Activated T-cell treated with anti-CD3 and anti-CD28 coated beads, Interleukin-2, amount 50 U/mL, for 1 hour (primary cell): ENCODE measurements at regions not wholly inside any gene's neighbourhood (a gene's known extent, or its start where the extent isn't known, plus 50 kb on each side); places are given as distances from the start of the nearest gene placed in this dataset.
A peak's percentile ranks its signal among the peaks of the same experiment; 100 is the strongest.
"Not testable (repeated sequence)": the region's sequence is repeated elsewhere in the genome, so short reads cannot be mapped to it uniquely, and the experiment has no call there.

ENCODE experiments used
- DNase-seq: peaks from one replicate; pipeline ENCODE4 v3.0.0-alpha.2; 2020

DNA sequence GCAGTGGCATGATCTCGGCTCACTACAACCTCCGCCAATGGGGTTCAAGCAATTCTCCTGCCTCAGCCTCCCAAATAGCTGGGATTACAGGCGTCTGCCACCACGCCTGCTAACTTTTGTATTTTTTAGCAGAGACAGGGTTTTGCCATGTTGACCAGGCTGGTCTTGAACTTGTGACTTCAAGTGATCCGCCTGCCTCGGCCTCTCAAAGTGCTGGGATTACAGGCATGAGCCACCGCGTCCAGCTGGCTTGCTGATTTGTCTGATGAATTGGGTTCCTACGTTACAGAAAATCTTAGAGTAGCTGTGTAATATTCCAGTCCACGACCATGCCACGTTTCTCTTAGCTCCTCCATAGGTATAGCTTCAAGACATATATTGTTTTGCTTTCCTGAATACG, 102.6 kb upstream of the OTOS start:
- not testable (repeated sequence) for DNase-seq

DNA sequence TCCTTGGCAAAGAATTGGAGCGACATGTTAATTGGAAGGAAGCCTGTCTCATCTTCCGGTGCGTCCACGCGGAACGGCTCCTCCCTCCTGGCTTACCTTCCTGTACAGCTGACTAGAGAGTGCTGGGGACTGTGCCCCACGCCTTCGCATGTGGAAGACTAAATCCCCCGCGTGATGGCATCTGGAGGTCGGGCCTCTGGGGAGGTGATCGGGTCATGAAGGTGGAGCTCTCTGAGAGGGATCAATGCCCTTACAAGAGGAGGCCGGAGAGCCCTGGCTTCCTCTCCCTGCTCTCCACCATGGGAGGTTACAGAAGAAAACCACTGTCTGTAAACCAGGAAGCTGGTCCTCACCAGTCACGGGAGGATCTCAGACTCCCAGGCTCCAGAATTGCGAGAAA, 104.1 kb upstream of the OTOS start:
- DNase-seq: no peak

DNA sequence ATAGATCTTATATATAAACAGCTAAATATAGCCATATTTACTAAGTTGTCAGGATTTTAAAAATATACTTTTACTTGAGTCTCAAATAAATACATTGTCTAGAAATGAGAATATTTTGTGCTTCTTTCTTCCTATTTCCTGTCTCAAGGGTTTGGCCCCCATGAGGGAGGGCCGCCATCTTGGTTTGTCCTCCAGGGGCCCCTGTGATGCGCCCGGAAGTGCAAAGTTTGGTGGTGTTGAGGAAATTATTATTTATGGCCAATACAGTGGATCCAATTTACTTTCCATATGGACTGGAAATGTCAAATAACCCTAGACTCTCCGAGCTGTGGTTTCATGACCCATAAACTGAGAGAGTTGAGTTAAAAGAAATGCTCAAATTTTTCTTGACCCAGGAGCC, 104.7 kb upstream of the OTOS start:
- DNase-seq: no peak

DNA sequence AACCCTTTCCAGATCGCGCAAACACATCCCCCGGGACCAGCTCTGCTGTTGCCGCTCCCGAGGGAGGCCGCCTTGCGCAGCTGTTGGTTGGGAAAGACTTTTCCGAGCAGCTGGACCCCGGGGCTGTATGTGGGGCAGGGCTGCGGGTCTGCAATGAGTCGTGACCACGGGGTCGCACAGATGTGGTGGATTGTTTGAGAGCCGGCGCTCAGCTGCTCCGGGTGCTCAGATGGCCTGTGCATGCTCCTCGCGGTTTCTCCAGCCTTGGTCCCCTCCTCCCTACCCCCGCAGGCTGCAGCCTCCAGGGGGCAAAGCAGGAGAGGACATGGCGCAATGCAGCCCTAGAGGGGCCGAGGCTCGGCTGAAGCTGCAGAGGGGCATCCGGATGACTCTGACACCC, 105.2 kb upstream of the OTOS start:
- DNase-seq: peak; percentile 7

DNA sequence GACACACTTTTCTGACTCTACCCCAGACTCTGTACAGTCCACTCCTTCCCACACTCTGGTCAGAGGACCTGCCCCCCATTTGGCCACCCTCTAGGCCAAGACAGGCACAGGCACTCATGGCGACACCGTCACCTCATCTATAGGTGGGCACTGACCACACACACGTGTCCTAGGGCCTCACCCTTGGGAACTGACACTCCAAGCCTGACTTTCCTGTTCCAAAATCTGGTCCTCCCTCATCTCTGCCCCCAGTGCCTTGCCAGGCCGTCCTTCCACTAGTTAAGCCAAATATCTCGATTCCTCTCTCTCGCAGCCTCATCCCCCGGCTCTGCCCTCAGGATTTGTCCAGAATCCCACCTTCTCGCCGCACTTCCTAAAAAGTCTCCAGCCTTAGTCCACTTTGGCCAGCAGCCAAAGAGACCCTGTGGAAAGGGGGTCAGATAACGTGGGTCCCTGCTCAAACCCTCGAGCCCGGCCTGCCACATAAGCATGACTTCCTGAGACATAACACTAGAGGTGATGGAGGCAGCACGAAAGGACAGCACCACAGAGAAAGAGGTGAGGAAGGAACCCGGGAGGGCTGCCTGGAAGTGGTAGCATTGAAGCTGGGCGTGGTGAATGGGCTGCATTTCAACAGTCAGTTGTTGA, 105.8 kb upstream of the OTOS start:
- no peak for DNase-seq

DNA sequence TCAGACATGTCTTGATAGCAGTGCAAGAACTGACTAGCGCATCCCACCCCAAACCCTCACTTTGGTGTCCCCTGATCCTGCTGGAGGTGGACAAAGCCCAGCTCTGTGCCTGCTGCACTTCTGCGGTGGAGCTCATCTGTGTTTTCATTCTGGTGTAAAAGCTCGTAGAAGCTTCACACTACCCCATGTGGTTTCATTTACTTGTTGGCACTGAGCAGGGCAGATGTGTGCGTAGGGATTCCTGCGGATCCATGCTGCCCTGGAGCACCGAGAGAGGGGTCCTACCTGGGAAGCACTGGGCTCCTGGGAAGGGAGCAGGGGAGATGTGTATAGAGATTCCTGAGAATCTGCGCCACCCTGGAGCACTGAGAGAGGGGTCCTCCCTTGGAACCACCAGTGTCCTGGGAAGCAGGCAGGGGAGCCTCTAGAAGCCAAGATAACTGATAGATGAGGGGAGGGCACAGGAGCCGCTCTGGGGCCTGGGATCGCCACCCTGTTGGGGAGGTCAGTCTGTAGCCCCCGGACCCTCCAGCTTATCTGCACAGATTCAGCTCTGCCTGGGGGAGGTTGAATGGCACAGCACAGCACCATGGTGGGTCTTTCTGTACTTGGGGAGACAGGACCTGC, 106.9 kb upstream of the OTOS start:
- no peak for DNase-seq

DNA sequence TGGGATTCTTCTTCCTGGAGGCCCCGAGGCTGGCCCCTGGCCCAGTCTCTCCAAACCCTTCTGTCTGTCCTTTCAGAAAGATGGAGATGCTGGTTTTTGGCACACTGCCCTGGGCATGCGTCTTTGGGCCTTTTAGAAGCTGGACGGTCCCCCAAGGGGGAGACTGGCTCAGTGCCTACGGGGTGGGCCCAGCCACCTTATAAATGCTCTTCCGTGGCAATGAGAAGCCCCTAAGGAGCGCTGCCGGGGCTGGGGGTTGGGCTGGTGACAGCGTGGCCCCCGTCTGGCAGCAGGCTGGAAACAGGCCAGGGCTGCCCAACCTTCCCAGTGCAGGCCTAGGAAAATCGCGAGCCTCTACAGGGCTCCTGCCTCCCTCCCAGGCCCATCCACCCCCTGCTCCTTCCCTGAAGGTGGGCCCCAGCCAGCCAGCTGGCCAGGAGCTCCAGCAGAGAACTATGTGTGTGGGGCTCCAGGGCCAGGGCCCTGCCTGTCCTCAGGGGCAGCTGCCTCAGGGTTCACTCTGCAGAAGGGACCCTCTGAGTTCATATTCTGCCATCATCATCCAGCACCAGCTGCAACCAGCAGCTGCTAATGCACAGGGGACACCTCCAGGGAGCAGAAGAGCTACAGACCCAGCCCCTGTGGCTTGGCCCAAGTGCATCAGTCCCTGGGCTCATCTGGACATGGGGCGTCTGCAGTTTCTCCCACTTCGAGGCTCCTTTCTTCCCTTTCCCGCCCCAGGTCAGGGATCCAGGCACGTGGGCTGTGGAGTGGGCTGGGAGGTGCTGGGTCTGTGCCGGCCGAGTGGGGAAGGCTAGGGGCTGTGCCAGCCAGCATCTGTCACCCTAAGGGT, 107.6 kb upstream of the OTOS start:
- peak; percentile 13 for DNase-seq

DNA sequence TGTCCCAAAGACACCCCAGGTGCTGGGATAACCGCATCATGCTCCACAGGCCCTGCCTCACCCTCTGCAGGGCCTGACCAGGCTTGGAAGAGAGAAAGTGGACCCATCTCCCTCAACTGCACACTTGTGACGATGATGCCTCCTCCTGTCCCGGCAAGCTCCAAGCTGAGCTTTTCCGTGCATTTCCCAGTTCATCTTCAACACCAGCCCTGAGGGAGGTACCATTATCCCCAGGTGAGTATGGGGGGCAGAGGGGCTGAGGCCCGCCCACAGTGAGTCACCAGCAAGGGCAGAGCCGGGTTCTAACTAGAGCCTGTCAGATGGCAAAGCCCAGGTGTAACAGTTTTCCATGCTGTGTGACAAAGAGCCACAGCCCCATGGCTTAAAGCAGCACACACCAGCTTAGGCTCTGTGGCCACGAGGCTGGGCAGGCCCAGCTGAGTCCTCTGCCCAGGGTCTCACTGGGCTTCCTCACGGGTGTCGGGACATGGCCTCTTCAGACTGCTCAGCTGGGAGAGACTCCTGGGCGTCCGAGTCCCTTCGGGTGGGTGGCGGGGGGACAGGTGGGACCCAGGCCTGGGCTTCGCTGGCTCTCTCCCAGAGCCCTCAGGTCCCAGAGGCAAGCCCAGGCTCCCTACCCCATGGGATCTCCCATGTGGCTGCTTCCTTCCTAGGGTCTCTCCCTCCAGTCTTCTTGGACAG, 108.4 kb upstream of the OTOS start:
- peak; percentile 2 for DNase-seq

DNA sequence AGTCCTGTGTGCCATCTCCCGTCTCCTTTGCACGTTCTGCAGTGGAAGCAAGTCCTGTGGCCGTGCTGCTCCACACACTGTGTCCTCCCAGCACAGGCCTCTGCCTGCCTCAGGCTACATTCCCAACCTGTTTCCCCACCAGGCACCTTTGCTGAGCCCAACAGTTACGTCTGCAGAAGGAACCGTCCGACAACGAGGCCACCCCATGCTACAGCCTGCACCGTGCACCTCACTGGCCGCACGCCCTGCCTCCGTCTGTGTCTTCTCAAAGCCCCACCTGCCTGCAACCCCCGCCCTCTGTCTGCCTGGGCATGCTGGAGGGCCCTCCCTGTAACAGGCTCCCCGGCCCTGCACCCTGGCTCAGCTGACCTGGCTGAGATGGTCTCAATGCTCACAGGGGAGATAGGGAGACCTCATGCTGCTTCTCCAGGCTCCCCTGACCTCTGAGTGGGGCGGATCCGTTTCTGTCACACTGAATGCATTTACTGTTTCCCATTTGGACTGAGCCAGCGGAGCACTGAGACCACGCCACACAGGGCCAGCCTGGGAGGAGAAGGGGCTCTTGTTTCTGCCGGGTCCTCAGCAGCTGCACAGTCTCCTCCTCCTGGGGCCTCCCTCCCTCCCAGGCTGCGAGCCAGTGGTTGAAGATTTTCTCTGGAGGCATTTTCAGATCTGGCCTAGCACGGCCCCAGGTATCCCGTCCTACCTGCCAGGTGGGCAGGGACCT, 109.1 kb upstream of the OTOS start:
- peak; percentile 12 for DNase-seq

DNA sequence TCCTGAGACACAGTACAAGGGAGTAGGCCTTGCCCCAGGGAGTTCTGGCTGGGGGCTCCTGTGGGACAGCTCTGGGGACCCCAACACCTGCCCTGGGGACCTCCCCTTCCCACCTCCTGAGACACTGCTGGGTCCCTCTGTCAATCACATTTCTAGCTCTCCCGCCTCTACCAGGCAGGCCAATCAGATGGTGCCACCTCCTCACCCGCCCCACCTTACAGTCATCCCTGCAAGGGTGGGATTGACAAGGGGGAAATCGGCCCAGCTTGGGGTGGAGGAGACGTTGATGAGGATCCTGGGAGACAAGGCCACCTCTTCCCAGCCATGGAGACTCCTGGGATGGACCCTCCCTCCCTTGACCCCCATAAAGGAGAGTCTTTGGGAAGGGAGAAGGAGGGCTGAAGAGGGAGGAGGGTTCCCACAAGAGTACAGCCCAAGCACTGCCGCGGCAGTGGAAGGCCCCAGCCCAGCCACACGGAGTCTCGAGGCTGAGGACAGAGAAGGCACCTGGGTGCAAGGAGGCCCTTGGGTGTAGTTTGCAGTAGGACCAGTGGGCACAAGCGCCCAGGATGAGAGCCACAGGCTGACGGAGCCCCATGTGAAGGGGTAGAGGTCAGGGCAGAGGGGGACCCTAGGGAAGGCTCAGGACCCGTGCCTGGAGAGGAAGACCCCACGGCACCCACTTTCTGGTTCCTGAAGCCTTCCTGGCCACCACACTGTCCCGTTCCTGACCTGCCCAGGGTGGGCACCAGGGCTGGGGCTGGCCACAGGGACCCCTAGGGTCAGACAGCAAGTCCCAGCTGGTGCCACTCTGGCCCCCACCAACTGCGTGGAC, 109.9 kb upstream of the OTOS start:
- DNase-seq: no peak

DNA sequence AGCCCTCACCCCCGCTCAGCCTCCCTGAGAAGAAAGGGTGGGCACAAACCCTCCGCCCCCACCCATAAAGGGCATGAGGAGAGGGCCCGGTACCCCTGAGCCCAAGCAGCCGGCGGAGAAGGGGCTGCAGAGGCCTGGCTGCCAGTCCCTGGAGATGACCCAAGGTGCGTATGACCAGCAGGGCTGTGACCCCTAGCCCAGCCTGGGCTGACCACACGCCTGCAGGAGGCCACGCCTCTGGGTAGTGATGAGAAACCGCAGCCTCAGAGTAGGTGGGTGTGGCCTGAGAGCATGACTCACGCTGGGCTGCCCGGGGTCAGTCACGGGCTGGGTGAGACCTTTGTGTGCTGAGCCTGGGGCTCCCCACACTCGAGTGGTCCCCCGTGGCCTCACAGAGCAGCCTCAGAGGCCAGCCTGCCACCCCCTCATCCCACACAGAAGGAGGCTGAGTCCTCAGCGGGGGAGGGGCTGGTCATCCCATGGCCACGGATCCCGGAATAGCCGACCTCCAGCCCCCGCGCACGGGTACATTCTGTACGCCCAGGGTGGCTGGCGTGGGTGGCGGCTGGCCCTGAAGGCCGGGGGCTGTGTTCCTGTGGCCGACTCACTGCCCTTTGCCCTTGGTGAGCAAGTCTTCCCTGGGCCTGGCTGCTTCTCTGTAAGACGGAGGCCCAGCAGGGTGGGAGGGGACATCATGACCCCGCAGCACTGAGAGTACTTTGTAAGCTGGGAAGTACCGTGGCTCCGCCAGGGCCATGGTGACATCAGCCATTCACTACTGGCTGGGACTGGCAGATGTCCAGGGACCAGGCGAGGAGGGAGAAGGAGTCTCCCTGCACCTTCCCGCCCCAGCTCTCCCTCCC, 110.8 kb upstream of the OTOS start:
- DNase-seq: no peak

DNA sequence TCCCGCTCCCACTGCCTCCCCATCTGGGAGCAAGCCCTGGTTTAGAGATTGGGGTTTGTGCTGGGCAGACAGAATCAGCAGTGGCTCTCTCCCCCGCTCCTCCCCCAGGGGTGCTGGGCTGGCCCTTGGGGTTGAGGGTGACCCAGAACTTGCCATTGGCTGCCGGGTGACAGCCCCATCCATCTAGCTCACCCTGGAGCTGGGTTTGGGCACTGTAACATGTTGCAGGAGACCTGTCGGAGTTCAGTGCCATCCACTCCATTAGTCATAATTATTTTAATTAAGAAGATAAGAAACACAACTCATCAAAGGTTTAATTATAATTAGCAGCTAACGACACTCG, 111.4 kb upstream of the OTOS start:
- no peak for DNase-seq

DNA sequence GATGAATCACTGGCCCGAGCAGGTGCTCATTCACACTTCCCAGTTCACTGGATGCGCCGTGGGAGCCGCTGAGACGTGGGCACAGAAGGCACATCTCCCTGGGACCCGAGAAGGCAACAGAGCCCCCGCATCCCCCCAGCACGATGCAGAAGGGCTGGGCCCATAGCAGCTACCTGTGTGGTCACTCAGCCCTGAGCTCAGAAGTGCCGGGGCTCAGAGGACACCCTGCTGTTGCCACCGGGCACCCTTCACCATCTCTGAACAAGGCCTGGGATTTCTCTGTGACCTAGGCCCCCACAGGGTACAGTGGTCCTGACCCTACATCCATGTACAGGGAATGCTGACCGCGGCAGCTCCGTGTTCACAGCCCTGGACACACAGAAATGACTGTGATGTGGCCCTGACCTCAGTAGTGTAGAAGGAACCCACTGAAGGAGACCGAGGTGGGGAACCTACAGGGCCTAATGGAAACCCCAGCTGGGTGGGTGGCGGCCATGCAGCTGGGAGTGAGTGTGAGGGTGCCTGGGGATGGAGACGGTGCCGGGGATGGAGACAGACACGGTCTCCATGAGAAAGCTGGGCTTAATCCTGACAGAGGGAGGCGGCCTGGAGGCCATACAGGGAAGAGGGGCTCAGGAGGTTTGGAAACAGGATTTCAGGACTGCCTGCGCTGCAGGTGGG, 111.9 kb upstream of the OTOS start:
- no peak for DNase-seq

DNA sequence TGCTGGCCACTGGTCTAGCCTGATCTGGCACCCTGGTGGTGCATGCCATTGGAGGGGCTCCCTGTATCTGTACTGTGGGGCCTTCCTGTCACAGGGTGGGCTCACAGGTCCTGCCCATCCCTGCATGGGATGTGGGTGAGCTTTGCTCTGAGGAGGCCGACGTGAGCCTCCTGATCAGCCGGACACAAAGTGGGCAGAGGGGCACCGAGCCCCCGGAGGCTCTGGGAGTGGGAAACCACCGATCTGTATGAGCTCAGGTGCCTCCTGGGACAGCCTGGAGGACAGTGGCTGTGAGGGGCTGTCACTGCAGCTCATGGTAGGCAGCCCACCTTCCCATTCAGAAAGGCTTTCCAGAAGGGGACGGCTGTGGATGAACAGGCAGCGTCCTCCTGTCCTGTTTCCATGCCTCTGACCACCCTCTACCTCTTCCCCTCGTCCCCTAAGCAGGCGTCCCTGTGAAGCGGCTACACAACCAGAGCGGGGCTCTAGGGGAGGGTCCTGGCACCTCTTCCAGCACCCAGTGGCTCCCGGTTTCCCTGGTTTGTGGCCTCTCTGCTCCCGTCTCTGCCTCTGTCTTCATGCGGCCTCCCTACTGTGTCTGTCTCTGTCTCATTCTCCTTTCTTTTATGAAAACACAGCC, 112.5 kb upstream of the OTOS start:
- DNase-seq: no peak

DNA sequence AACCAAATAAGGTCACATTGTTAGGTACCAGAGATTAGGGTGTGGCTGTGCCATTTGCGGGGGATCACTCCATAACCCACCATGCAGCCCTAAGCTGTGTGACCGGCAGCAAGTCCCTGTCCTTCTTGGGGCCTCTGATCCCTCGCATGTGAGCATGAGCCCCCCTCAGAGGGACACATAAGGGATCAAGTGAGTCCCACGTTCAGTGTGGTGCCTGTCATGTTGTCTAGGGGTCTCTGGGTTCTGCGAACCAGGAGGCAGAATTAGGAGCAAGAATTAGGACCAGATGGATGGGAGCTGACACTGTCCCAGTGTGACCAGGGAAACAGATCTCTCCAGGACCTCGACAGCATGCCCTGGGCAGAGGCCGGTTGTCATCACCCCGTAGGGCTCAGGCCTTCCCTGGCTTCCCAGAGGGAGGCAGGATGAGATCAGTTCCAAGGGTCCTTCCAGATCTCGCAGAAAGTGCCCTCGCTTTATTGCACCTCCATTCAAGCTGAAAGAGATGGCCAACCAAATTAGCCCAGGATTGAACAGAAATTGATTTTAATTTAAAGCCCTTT, 113.2 kb upstream of the OTOS start:
- no peak for DNase-seq

DNA sequence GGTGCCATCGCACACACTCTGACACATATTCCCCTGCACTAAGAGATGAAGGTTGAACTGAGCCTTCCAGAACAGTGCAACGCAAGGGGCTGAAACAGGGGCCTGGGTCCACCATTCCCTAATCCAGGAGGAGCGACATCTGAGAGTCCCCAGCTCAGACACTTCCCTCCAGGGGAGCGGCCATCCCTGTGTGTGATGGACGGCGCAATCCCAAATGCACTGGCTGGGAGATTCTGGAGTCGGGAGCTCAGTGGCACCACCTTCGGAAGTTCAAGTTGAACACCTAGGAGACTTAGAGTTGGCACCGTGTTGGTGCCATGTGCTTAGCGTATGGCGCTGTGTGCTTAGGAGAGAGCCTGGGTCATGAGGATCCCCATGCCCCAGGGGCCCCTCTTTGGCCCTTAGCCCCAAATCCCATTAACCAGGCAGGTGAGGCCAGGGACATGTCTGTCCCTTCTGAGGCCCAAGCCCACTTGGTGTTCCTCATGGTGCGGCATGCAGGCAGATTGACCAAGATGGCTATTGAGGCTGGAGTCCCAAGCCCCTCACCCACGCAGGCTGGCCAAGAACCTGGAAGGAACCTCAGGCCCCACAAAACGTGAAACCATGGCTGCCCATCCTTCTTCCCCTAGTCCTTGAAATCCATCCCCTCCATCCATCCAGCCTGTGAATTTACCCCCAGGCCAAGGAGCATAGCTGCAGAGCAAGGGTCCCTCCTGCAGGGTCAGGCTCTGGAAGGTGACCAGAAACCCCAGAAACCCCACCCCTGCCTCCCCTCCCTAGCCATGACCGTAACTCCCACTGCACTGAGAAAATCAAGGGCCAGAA, 114.1 kb upstream of the OTOS start:
- DNase-seq: no peak

DNA sequence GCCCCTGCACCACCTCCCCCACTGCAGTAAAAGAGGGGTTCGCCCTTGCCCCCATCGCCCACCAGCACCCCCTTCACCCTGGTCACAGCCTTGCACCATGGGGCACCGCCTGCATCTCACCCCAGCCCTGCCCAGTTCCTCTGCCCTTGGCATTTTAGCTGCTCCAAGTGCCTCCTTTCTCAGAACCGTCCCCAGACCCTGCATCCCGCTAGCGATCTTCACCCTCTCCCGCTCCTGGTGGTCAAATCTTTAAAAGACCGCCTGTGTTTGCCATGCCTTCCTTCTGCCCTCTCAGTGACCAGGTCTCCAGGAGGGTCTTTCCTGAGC, 114.7 kb upstream of the OTOS start:
- DNase-seq: no peak

DNA sequence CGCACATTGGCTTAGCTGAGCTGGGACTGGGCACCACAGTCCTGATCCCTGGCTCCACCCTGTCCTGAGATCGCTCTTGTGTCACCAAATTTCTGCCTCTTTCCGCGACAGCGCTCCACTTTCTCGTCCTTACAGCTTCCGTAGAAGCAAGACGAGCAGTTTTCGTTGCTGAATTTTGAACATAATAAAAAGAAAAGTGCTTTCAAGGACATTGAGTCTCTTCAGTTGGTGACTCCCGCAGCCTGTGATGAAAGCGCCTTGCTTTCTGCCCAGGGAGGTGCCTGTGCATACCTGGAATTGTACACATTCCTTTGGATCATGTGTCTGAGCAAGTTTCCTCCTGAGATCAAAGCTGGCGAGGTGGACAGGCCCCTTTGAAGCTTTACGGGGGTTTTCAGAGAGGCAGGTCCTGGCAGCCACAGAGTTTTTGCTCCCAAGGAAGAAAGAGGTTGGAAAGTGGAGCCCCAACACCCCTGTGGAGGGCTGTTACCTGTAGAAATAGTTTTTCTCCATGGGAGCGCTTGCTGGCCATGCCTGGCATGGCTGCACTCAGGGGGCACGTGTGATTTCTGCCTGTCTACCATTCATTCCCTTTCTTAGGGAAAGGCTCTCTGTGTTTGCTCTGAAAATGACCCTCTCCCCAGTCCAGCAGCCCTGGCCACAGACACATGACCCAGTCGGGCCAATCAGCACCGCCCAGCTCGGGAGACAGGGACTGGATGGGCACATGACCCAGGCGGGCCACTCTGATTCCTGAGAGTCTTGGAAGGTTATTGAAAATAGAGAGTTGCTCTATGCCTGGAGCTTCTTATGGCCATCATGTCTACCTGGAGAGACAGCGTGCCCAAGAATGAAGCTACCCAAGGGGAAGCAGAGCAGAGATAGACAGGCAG, 115.6 kb upstream of the OTOS start:
- DNase-seq: no peak
